ENCODE measurements at regions not wholly inside any gene's neighbourhood (a gene's known extent, or its start where the extent isn't known, plus 50 kb on each side); places are given as distances from the start of the nearest gene placed in this dataset.

DNA sequence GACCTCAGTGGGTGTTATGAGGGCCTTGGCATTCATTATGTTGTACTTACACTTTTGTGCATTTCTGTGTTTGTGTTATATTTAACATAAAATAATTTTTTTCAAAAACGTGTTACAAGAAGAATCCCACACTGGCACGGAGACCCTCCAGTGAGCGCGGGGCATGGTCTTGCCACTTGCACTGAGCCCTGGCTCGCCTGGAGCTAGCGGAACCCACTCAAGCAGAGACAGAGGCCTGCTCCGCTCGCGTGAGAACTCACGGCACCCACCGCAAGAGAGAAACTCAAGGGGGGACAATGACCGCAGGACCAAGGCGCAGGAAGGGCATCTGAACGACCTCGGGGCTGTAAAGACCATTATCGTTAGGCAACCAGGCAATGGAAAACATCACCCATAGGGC lies 248.0 kb upstream of the SOX11 start (continued):
- TF ChIP-seq EZH2 (IDR thresholded peaks at IDR 0.05; ENCODE audit: borderline replicate concordance, control insufficient read depth, low read depth, low read length), result no peak
- no peak for TF ChIP-seq ATF7 (IDR thresholded peaks at IDR 0.05; ENCODE audit: low read depth)
- TF ChIP-seq ZNF592 (IDR thresholded peaks at IDR 0.05), result no peak
- TF ChIP-seq, protein P1, sequence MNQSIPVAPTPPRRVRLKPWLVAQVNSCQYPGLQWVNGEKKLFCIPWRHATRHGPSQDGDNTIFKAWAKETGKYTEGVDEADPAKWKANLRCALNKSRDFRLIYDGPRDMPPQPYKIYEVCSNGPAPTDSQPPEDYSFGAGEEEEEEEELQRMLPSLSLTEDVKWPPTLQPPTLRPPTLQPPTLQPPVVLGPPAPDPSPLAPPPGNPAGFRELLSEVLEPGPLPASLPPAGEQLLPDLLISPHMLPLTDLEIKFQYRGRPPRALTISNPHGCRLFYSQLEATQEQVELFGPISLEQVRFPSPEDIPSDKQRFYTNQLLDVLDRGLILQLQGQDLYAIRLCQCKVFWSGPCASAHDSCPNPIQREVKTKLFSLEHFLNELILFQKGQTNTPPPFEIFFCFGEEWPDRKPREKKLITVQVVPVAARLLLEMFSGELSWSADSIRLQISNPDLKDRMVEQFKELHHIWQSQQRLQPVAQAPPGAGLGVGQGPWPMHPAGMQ (IDR thresholded peaks at IDR 0.05; ENCODE audit: borderline replicate concordance), result no peak
- TF ChIP-seq SP1 (IDR thresholded peaks at IDR 0.05; ENCODE audit: low read depth, low read length), result no peak
- no peak for TF ChIP-seq TCF12 (IDR thresholded peaks at IDR 0.05; ENCODE audit: low read depth, low read length)
- TF ChIP-seq POU2F2 (IDR thresholded peaks at IDR 0.05; ENCODE audit: borderline replicate concordance, low read depth, low read length), result no peak
- no peak for TF ChIP-seq ZNF622 (IDR thresholded peaks at IDR 0.05)
- no peak for TF ChIP-seq ZNF274 (IDR thresholded peaks at IDR 0.05; ENCODE audit: insufficient read depth, insufficient read length)
- no peak for TF ChIP-seq PRDM15 (CRISPR knock-in tag; IDR thresholded peaks at IDR 0.05)

Measured in GM12878 (cell line).